Naive B cell (primary cell): ENCODE measurements at regions not wholly inside any gene's neighbourhood (a gene's known extent, or its start where the extent isn't known, plus 50 kb on each side); places are given as distances from the start of the nearest gene placed in this dataset.
"Not testable (repeated sequence)": the region's sequence is repeated elsewhere in the genome, so short reads cannot be mapped to it uniquely, and the experiment has no call there.

ENCODE experiments used
- ATAC-seq, 2 donors: fragments of 150-1000 bp; cut with Tn5 transposase; 2 replicates each; pipeline ENCODE4 v1.10.0; 2021; ENCODE audit warnings: low read depth in 2 of 2, mild to moderate bottlenecking in 2 of 2, moderate library complexity in 2 of 2
- DNase-seq: peaks from one replicate; pipeline ENCODE4 v3.0.0; 2022
- H3K27ac Mint-ChIP-seq, 6 donors: one replicate each; pipeline ENCODE4 v1.8.0; 2020 to 2022; ENCODE audit warnings: mild to moderate bottlenecking in 6 of 6, mixed read lengths in 6 of 6, moderate library complexity in 5 of 6, inconsistent platforms in 2 of 6
- H3K27me3 Mint-ChIP-seq, 3 donors: one replicate each; pipeline ENCODE4 v1.8.0; 2021 to 2022; ENCODE audit warnings: mixed read lengths in 3 of 3, mild to moderate bottlenecking in 1 of 3
- H3K36me3 Mint-ChIP-seq, 2 donors: one replicate each; pipeline ENCODE4 v1.8.0; 2020 to 2022; ENCODE audit warnings: mixed read lengths in 2 of 2, inconsistent platforms in 1 of 2, mild to moderate bottlenecking in 1 of 2
- H3K4me1 Mint-ChIP-seq, 3 donors: one replicate each; pipeline ENCODE4 v1.8.0; 2020 to 2022; ENCODE audit warnings: mixed read lengths in 3 of 3, inconsistent platforms in 1 of 3, mild to moderate bottlenecking in 1 of 3, moderate library complexity in 1 of 3
- H3K4me3 Mint-ChIP-seq, 8 donors: one replicate each; pipeline ENCODE4 v1.8.0; 2020 to 2022; ENCODE audit warnings: mild to moderate bottlenecking in 8 of 8, mixed read lengths in 8 of 8, moderate library complexity in 8 of 8, inconsistent platforms in 2 of 8
- H3K9me3 Mint-ChIP-seq, 7 donors: one replicate each; pipeline ENCODE4 v1.8.0; 2020 to 2022; ENCODE audit warnings: mixed read lengths in 7 of 7, mild to moderate bottlenecking in 5 of 7, inconsistent platforms in 2 of 7, moderate library complexity in 1 of 7

DNA sequence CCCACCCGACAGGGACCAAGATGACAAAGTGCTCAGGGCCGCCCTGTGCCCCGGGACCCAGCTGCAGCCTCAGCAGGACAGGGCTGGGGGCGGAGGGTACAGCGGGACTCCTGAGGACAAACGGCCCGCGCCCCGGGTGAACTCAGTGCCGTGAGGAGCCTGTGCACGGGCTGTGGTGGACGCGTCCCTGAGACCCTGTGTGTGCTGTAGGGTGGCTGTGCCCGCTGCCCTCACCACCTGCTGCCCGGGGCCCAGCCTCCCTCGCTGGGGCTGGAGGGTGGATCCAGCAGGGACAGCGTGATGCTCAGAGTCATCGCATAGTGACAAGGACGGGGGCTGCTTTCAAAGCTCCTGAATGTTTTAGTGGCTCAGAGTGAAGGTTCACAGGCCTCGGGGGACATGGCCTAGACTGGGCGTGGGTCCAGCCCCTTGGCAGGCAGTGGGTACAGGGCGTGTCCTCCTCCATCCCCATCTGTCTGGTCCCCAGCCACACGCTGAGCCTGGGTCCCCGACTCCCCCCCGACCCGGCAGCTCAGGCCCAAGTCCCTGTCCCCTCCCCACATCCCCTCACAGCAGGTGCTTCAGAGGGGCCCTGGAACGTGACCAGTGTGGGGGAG is 172.7 kb downstream of the TMEM121 start:
- peak; percentile 55 for DNase-seq
- not testable (repeated sequence) for H3K27me3 Mint-ChIP-seq, H3K36me3 Mint-ChIP-seq, H3K27ac Mint-ChIP-seq, H3K9me3 Mint-ChIP-seq, H3K4me3 Mint-ChIP-seq
- H3K4me1 Mint-ChIP-seq = peaks cover 51 to 63% (median 57%) of the 10 kb centered on the region in 3 donors
- peak; percentile 41 to 47 for ATAC-seq

- peaks cover 44 to 56% (median 51%) of the 10 kb centered on the region in 3 donors for H3K4me1 Mint-ChIP-seq
- H3K27ac Mint-ChIP-seq = peak overlapping the region; percentile 87 to 99 (median 96)
- H3K27me3 Mint-ChIP-seq, ATAC-seq, H3K36me3 Mint-ChIP-seq, DNase-seq, H3K9me3 Mint-ChIP-seq: not testable (repeated sequence)
- H3K4me3 Mint-ChIP-seq = peak overlapping the region in 5 of 8 donors; percentile 56 to 79 (median 68)
These were observed 173.3 kb downstream of the TMEM121 start for GRCh38 chr14:105699706-105700105.

GRCh38 chr14:105700146-105700545 is 173.8 kb downstream of the TMEM121 start:
- Mint-ChIP-seq H3K4me1 (peaks cover 43 to 54% (median 50%) of the 10 kb centered on the region in 3 donors), H3K27ac (peak overlapping the region; percentile 87 to 100 (median 98)), H3K4me3 (peak overlapping the region; percentile 64 to 92 (median 77))
- H3K27me3 Mint-ChIP-seq, H3K36me3 Mint-ChIP-seq, ATAC-seq, H3K9me3 Mint-ChIP-seq, DNase-seq: not testable (repeated sequence)

- Mint-ChIP-seq H3K27me3 (no peaks in the 10 kb centered on the region), H3K27ac (peak overlapping the region; percentile 87 to 100 (median 98)), H3K9me3 (peaks cover 0 to 9% (median 0%) of the 10 kb centered on the region in 7 donors), H3K36me3 (peaks cover 0 to 8% of the 10 kb centered on the region in 2 donors), H3K4me1 (peaks cover 44 to 56% (median 51%) of the 10 kb centered on the region in 3 donors), H3K4me3 (peak overlapping the region; percentile 64 to 92 (median 78))
- peak; percentile 48 for DNase-seq
- peak; percentile 9 to 10 for ATAC-seq
These were observed 174.4 kb downstream of the TMEM121 start for GRCh38 chr14:105700622-105701288.

GRCh38 chr14:105701456-105702274 is 175.3 kb downstream of the TMEM121 start:
- DNase-seq = no peak
- no peaks in the 10 kb centered on the region for H3K27me3 Mint-ChIP-seq
- peak overlapping the region; percentile 78 to 100 (median 98) for H3K27ac Mint-ChIP-seq
- peak overlapping the region in 7 of 8 donors; percentile 7 to 92 (median 78) for H3K4me3 Mint-ChIP-seq
- ATAC-seq = no peak
- H3K9me3 Mint-ChIP-seq = peaks cover 0 to 9% (median 0%) of the 10 kb centered on the region in 7 donors
- H3K36me3 Mint-ChIP-seq = peaks cover 0 to 8% of the 10 kb centered on the region in 2 donors
- H3K4me1 Mint-ChIP-seq = peaks cover 51 to 65% (median 60%) of the 10 kb centered on the region in 3 donors

DNA sequence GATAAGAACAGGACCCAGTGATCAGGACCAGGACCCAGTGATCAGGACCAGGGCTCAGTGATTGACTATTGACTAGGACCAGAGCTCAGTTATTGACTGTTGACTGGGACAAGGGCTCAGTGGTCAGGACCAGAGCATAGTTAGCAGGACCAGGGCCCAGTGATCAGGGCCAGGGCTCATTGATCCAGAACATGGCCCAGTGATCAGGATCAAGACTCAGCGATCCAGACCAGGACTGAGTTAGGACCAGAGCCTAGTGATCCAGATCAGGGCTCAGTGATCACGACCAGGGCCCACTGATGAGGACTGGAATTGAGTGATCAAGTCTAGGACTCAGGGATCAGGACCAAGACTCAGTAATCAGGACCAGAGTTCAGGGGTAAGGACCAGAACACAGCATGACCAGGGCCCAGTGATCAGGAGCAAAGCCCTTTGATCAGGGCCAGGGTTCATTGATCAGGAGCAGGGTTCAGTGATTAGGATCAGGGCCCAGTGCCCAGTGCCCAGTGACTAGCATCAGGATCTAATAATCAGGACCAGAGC is 176.0 kb downstream of the TMEM121 start:
- Mint-ChIP-seq H3K27ac (peak overlapping the region; percentile 78 to 100 (median 98)), H3K9me3 (peaks cover 0 to 9% (median 0%) of the 10 kb centered on the region in 7 donors), H3K36me3 (peaks cover 0 to 8% of the 10 kb centered on the region in 2 donors), H3K4me3 (peak overlapping the region in 4 of 8 donors; percentile 20 to 64 (median 36)), H3K4me1 (peaks cover 51 to 70% (median 63%) of the 10 kb centered on the region in 3 donors), H3K27me3 (no peaks in the 10 kb centered on the region)
- no peak for ATAC-seq
- DNase-seq = no peak

DNA sequence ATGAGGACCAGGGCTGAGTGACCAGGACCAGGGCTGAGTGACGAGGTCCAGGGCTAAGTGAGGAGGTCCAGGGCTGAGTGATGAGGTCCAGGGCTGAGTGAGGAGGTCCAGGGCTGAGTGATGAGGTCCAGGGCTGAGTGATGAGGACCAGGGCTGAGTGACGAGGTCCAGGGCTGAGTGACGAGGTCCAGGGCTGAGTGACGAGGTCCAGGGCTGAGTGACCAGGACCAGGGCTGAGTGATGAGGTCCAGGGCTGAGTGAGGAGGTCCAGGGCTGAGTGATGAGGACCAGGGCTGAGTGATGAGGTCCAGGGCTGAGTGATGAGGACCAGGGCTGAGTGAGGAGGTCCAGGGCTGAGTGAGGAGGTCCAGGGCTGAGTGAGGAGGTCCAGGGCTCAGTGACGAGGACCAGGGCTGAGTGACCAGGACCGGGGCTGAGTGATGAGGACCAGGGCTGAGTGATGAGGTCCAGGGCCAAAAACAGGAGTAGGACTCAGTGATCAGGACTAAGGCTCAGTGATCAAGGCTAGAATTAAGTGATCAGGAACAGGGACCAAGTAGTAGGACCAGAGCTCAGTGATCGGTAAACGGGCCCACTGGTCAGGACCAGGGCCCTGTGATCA is 176.8 kb downstream of the TMEM121 start:
- peak overlapping the region in 5 of 6 donors; percentile 69 to 98 (median 91) for H3K27ac Mint-ChIP-seq
- H3K36me3 Mint-ChIP-seq, ATAC-seq, DNase-seq, H3K27me3 Mint-ChIP-seq, H3K9me3 Mint-ChIP-seq: not testable (repeated sequence)
- peaks cover 50 to 68% (median 57%) of the 10 kb centered on the region in 3 donors for H3K4me1 Mint-ChIP-seq
- H3K4me3 Mint-ChIP-seq = peak overlapping the region in 2 of 8 donors; percentile 42 to 83

DNA sequence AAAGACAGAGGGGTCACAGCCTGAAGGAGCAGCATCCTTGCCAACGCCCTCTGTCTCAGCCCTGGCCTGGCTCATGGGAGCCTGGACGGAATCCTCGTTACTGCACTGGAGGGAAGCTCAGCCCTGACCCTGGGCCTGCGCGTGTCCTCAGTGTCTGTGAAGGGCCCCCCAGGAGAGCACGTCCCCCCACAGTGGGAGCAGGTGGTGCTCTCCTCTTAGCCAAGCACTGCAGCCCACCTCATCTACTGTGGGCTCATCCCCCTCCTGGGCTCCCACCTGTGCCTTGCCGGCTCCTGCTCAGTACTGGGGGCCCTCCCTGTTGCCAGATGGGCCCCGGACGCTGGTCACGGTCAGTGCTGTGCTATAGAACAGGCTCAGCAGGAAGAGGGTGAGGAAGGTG is 177.7 kb downstream of the TMEM121 start:
- H3K9me3 Mint-ChIP-seq, H3K27me3 Mint-ChIP-seq, H3K36me3 Mint-ChIP-seq, DNase-seq, ATAC-seq: not testable (repeated sequence)
- Mint-ChIP-seq H3K27ac (peak overlapping the region in 1 of 6 donors; percentile 15), H3K4me3 (peak overlapping the region in 1 of 8 donors; percentile 29), H3K4me1 (peaks cover 46 to 70% (median 56%) of the 10 kb centered on the region in 3 donors)

DNA sequence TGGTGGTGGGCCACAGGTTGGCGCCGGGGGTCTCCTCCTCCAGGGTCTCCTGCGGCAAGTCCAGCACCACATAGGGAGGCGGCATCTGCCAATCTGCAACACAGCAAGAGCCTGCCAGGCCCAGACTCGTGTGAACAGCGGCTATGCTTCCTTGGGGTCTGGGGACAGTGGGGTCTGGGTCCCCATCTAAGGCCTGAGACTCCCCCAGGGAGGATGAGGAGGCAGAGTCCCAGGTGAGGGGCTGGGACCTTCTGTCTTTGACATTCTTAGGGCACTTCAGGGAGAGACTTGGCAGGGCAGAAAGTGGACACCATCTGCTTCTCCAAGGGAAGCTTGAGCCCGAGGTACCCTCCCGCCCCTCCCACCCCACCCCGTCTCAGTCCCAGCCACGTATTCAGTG is 178.1 kb downstream of the TMEM121 start:
- not testable (repeated sequence) for H3K9me3 Mint-ChIP-seq

DNA sequence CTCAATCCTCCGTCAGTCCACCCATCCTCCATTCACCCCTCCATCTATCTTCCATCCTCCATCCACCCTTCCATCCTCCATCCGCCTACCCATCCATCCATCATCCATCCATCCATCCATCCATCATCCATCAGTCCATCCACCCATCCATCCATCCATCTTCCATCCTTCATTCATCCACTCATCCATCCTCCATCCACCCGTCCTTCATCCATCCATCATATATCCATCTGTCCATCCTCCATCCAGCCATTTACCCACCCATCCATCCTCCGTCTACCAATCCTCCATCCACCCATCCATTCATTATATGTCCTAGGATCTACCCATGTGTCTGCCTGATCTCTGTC is 179.1 kb downstream of the TMEM121 start:
- ATAC-seq, H3K27me3 Mint-ChIP-seq, H3K36me3 Mint-ChIP-seq, H3K9me3 Mint-ChIP-seq, DNase-seq: not testable (repeated sequence)
- Mint-ChIP-seq H3K4me1 (peaks cover 38 to 75% (median 58%) of the 10 kb centered on the region in 3 donors), H3K27ac (peak overlapping the region; percentile 88 to 98 (median 95)), H3K4me3 (peak overlapping the region in 6 of 8 donors; percentile 30 to 80 (median 68))

More for the DNA sequence above, 178.1 kb downstream of the TMEM121 start:
- peak overlapping the region in 1 of 6 donors; percentile 42 for H3K27ac Mint-ChIP-seq
- H3K27me3 Mint-ChIP-seq, H3K4me3 Mint-ChIP-seq, H3K36me3 Mint-ChIP-seq, DNase-seq, ATAC-seq: not testable (repeated sequence)
- peaks cover 46 to 74% (median 60%) of the 10 kb centered on the region in 3 donors for H3K4me1 Mint-ChIP-seq

DNA sequence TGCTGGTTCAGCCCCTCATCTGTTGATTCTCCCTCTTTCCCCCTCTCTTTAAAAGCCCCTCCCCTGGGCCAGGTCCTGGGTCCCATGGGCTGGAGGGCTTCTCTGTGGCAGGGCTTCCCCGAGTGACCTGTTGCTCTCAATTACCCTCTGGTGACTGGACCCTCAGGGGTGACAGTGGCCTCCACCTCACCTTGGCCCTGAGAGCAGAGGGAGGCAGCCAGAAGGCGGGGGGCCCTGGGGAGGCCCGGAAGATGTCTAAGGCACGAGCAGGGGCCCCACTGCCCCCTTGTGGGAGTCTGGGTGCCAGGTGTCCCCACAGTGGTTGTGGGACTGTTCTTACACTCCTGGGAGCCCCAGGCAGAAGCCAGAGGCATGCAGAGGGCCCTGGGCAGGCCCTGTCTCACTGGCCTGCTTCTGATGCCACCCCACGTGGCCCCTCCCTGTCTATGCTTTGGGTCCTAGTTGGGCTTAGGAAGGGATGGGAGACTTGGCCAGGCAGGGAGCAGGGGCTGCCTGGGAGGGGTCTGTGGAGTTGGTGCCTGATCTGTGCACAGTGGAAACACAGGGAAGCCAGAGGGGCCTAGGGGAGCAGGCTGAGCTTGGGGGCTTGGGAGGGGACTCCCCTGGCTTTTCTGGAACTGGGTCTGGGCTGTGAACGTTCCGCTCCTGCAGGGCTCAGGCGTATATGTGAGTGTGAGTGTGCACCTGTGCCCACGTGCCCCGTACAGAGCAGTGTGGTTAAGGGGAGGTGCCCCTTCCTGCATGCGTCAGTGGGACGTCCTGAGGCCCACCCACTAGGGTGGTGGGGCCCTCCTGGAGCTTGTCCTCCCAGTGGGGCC is 179.7 kb downstream of the TMEM121 start:
- not testable (repeated sequence) for H3K9me3 Mint-ChIP-seq, H3K27me3 Mint-ChIP-seq, H3K36me3 Mint-ChIP-seq
- DNase-seq = peak; percentile 83
- peak; percentile 93 for ATAC-seq
- Mint-ChIP-seq H3K27ac (peak overlapping the region; percentile 88 to 98 (median 95)), H3K4me1 (peaks cover 33 to 71% (median 52%) of the 10 kb centered on the region in 3 donors), H3K4me3 (peak overlapping the region; percentile 60 to 81 (median 74))

DNA sequence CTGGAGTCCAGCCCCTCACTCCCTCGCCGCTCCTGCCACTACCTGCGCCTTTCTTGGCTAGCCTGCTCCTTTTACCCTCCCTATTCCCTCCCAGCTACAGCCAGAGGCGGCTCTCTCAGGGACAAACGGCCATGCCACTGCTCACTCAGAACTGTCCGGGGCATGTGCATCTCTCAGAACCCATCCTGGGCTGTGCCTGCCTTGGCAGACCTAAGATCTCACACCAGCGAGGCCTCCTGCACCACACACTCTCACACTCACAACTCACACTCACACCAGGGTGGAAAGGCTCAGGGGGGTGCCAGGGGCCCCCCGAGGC is 180.3 kb downstream of the TMEM121 start:
- H3K27me3 Mint-ChIP-seq = not testable (repeated sequence)

More for the DNA sequence above, 180.3 kb downstream of the TMEM121 start:
- ATAC-seq, H3K36me3 Mint-ChIP-seq, DNase-seq, H3K9me3 Mint-ChIP-seq: not testable (repeated sequence)
- Mint-ChIP-seq H3K4me3 (peak overlapping the region in 5 of 8 donors; percentile 66 to 80 (median 72)), H3K4me1 (peaks cover 29 to 67% (median 47%) of the 10 kb centered on the region in 3 donors), H3K27ac (peak overlapping the region; percentile 88 to 98 (median 95))
